ENCODE measurements at regions not wholly inside any gene's neighbourhood (a gene's known extent, or its start where the extent isn't known, plus 50 kb on each side); places are given as distances from the start of the nearest gene placed in this dataset.

- no peak for TF ChIP-seq CTCF (IDR thresholded peaks at IDR 0.05; ENCODE audit: borderline replicate concordance, insufficient read depth, low read depth, low read length)
- H3K4me3 ChIP-seq (ENCODE audit: low read depth, low read length), result no peak overlapping the region
Observed at GRCh38 chr5:96529559-96529958, 96.5 kb upstream of the PCSK1 start.

- TF ChIP-seq CTCF (IDR thresholded peaks at IDR 0.05; ENCODE audit: borderline replicate concordance, insufficient read depth, low read depth, low read length), result no peak
- H3K4me3 ChIP-seq (ENCODE audit: low read depth, low read length), result no peak overlapping the region
Observed at GRCh38 chr5:96530901-96531300, 97.9 kb upstream of the PCSK1 start.

GRCh38 chr5:96533371-96533770 lies 100.3 kb upstream of the PCSK1 start:
- no peak overlapping the region for H3K4me3 ChIP-seq (ENCODE audit: low read depth, low read length)
- no peak for TF ChIP-seq CTCF (IDR thresholded peaks at IDR 0.05; ENCODE audit: borderline replicate concordance, insufficient read depth, low read depth, low read length)

GRCh38 chr5:96537386-96537785 lies 104.3 kb upstream of the PCSK1 start:
- TF ChIP-seq CTCF (IDR thresholded peaks at IDR 0.05; ENCODE audit: borderline replicate concordance, insufficient read depth, low read depth, low read length), result no peak
- H3K4me3 ChIP-seq (ENCODE audit: low read depth, low read length), result no peak overlapping the region

- TF ChIP-seq CTCF (IDR thresholded peaks at IDR 0.05; ENCODE audit: borderline replicate concordance, insufficient read depth, low read depth, low read length), result no peak
- H3K4me3 ChIP-seq (ENCODE audit: low read depth, low read length), result no peak overlapping the region
Observed at GRCh38 chr5:96538808-96539250, 105.8 kb upstream of the PCSK1 start.

- H3K4me3 ChIP-seq (ENCODE audit: low read depth, low read length), result no peak overlapping the region
- TF ChIP-seq CTCF (IDR thresholded peaks at IDR 0.05; ENCODE audit: borderline replicate concordance, insufficient read depth, low read depth, low read length), result no peak
Observed at GRCh38 chr5:96546120-96546519, 113.1 kb upstream of the PCSK1 start.

GRCh38 chr5:96547486-96547885 lies 114.4 kb upstream of the PCSK1 start:
- no peak overlapping the region for H3K4me3 ChIP-seq (ENCODE audit: low read depth, low read length)
- no peak for TF ChIP-seq CTCF (IDR thresholded peaks at IDR 0.05; ENCODE audit: borderline replicate concordance, insufficient read depth, low read depth, low read length)

Measured in GM12875 (cell line).